Nephron progenitor cell (in vitro differentiated cells): ENCODE measurements at regions not wholly inside any gene's neighbourhood (a gene's known extent, or its start where the extent isn't known, plus 50 kb on each side); places are given as distances from the start of the nearest gene placed in this dataset.

Experiments used
- DNase-seq: peaks from one replicate; pipeline ENCODE4 v3.0.0; 2021
- H3K27ac Mint-ChIP-seq: 2 replicates; pipeline ENCODE4 v1.8.0; 2021; ENCODE audit warnings: mild to moderate bottlenecking, moderate library complexity, mixed read lengths
- H3K27me3 Mint-ChIP-seq: 2 replicates; pipeline ENCODE4 v1.8.0; 2021; ENCODE audit warnings: mild to moderate bottlenecking, low read depth, mixed read lengths; ENCODE audit not compliant: poor library complexity
- H3K36me3 Mint-ChIP-seq: 2 replicates; pipeline ENCODE4 v1.8.0; 2021; ENCODE audit warnings: low read depth, mixed read lengths
- H3K4me1 Mint-ChIP-seq: 2 replicates; pipeline ENCODE4 v1.8.0; 2021; ENCODE audit warnings: mixed read lengths
- H3K4me3 Mint-ChIP-seq: 2 replicates; pipeline ENCODE4 v1.8.0; 2021; ENCODE audit warnings: mild to moderate bottlenecking, moderate library complexity, mixed read lengths
- H3K9me3 Mint-ChIP-seq: 2 replicates; pipeline ENCODE4 v1.8.0; 2021; ENCODE audit warnings: mild to moderate bottlenecking, moderate library complexity, mixed read lengths
- TF ChIP-seq, protein P1 (sequence below): fragments of 200-600 bp; sonication (generic); IDR thresholded peaks from 2 replicates; pipeline ENCODE4 v1.5.0; 2021; ENCODE audit warnings: antibody characterized with exemption

DNA sequence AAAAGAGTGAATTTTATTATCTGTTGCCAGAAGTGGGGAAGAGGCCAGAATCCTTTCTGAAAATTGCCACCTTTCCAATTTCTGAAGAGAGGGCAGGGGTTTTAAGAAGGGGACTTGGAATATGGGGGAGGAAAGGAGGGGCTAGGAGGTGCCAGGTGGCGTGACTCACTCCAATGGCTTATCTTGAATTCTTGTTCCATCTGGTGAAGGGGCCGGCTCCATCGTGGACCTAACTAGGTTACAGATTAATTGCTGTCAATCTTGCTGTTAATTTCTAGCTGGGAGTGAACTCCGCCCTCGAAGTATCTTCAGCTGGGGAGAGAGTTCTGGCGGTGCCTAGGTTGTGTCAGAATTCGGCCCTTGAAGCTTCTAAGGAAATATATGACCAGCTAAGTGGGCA is 138.7 kb downstream of the YTHDC2 start:
- Mint-ChIP-seq H3K9me3 (peaks cover 22% of the 10 kb centered on the region), H3K4me1 (no peaks in the 10 kb centered on the region), H3K27ac (no peak overlapping the region), H3K36me3 (no peaks in the 10 kb centered on the region), H3K27me3 (peaks cover 13% of the 10 kb centered on the region), H3K4me3 (no peak overlapping the region)
- TF ChIP-seq, protein P1, sequence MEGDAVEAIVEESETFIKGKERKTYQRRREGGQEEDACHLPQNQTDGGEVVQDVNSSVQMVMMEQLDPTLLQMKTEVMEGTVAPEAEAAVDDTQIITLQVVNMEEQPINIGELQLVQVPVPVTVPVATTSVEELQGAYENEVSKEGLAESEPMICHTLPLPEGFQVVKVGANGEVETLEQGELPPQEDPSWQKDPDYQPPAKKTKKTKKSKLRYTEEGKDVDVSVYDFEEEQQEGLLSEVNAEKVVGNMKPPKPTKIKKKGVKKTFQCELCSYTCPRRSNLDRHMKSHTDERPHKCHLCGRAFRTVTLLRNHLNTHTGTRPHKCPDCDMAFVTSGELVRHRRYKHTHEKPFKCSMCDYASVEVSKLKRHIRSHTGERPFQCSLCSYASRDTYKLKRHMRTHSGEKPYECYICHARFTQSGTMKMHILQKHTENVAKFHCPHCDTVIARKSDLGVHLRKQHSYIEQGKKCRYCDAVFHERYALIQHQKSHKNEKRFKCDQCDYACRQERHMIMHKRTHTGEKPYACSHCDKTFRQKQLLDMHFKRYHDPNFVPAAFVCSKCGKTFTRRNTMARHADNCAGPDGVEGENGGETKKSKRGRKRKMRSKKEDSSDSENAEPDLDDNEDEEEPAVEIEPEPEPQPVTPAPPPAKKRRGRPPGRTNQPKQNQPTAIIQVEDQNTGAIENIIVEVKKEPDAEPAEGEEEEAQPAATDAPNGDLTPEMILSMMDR, result no peak
- DNase-seq, result no peak

- peaks cover 12% of the 10 kb centered on the region for H3K9me3 Mint-ChIP-seq
- H3K4me3 Mint-ChIP-seq, result no peak overlapping the region
- H3K27ac Mint-ChIP-seq, result no peak overlapping the region
- DNase-seq, result no peak
- no peaks in the 10 kb centered on the region for H3K36me3 Mint-ChIP-seq
- TF ChIP-seq, protein P1, result no peak
- peaks cover 6% of the 10 kb centered on the region for H3K4me1 Mint-ChIP-seq
- peaks cover 5% of the 10 kb centered on the region for H3K27me3 Mint-ChIP-seq
These were observed 141.3 kb downstream of the YTHDC2 start for GRCh38 chr5:113654828-113655227.

DNA sequence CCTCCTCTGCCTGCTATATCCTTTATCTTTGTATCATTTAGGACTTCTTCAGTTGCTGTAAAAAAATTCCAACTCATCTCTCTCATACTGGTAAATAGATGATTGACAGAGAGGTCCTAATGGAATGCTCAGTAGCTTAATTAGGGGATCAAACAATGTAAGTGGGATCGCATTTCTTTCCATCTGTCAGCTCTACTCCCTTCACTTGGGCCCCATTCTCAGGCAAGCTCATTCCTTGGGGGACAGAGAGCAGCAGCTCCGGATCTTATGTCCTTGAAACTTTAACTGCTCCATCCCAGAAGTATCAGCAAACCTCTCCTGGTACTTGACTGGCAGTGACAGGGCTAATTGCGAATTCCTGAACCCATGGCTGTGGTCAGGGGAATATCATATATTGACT is 146.7 kb downstream of the YTHDC2 start:
- no peak overlapping the region for H3K4me3 Mint-ChIP-seq
- peaks cover 5% of the 10 kb centered on the region for H3K9me3 Mint-ChIP-seq
- DNase-seq, result no peak
- H3K36me3 Mint-ChIP-seq, result no peaks in the 10 kb centered on the region
- peaks cover 2% of the 10 kb centered on the region for H3K27me3 Mint-ChIP-seq
- peak overlapping the region; percentile 18 for H3K27ac Mint-ChIP-seq
- peaks cover 16% of the 10 kb centered on the region for H3K4me1 Mint-ChIP-seq
- TF ChIP-seq, protein P1, result no peak

GRCh38 chr5:113660706-113661250 is 147.3 kb downstream of the YTHDC2 start:
- peaks cover 2% of the 10 kb centered on the region for H3K27me3 Mint-ChIP-seq
- H3K27ac Mint-ChIP-seq, result no peak overlapping the region
- peaks cover 5% of the 10 kb centered on the region for H3K9me3 Mint-ChIP-seq
- DNase-seq, result no peak
- H3K4me3 Mint-ChIP-seq, result no peak overlapping the region
- no peaks in the 10 kb centered on the region for H3K36me3 Mint-ChIP-seq
- peaks cover 16% of the 10 kb centered on the region for H3K4me1 Mint-ChIP-seq
- TF ChIP-seq, protein P1, result no peak

DNA sequence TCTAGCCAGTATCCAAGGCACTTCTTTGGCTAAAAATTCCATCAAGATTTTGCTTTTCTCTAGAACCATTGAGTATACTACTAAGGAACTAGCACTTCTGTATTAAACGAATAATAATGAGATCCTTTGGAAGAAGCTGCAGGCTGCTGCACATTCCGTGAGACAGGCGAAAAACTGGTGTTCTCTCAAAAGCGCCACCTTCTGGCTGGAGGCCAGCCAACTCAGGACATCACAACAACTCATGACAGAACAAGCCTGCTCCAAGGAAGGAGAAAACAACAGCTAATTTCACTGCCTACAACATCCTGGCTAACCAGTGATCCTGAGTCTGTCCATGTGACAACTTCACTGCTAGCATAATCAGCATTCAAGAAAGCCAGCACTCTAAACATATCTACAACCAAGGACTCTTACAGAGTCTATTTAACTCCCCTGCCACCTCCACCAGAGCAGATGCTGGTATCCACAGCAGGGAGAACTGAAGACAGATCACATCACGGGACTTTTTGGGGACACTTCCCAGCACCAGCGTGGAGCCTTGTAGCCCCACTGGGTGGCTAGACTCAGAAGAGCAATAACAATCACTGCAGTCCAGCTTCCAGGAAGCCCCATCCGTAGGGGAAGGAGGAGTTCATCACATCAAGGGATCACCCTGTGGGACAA is 150.5 kb downstream of the YTHDC2 start:
- DNase-seq, result no peak
- no peaks in the 10 kb centered on the region for H3K36me3 Mint-ChIP-seq
- TF ChIP-seq, protein P1, result peak; percentile 18
- peaks cover 16% of the 10 kb centered on the region for H3K9me3 Mint-ChIP-seq
- no peak overlapping the region for H3K27ac Mint-ChIP-seq
- no peaks in the 10 kb centered on the region for H3K27me3 Mint-ChIP-seq
- H3K4me1 Mint-ChIP-seq, result peaks cover 16% of the 10 kb centered on the region
- no peak overlapping the region for H3K4me3 Mint-ChIP-seq

GRCh38 chr5:113673041-113673440 is 159.5 kb downstream of the YTHDC2 start:
- H3K27me3 Mint-ChIP-seq, result no peaks in the 10 kb centered on the region
- H3K4me3 Mint-ChIP-seq, result no peak overlapping the region
- no peak overlapping the region for H3K27ac Mint-ChIP-seq
- no peak for DNase-seq
- peaks cover 23% of the 10 kb centered on the region for H3K4me1 Mint-ChIP-seq
- H3K36me3 Mint-ChIP-seq, result no peaks in the 10 kb centered on the region
- TF ChIP-seq, protein P1, result no peak
- peaks cover 32% of the 10 kb centered on the region for H3K9me3 Mint-ChIP-seq
